HFFc6 (cell line): ENCODE measurements at regions not wholly inside any gene's neighbourhood (a gene's known extent, or its start where the extent isn't known, plus 50 kb on each side); places are given as distances from the start of the nearest gene placed in this dataset.

Experiments used
- DNase-seq: peaks from one replicate; pipeline ENCODE4 v3.0.0-alpha.2; 2018
- H3K27ac Mint-ChIP-seq: 2 replicates; pipeline ENCODE4 v1.8.0; 2020; ENCODE audit warnings: mild to moderate bottlenecking, mixed read lengths
- H3K27me3 Mint-ChIP-seq: 2 replicates; pipeline ENCODE4 v1.8.0; 2021; ENCODE audit warnings: mild to moderate bottlenecking, moderate library complexity, mixed read lengths; ENCODE audit not compliant: insufficient read depth
- H3K36me3 Mint-ChIP-seq: 2 replicates; pipeline ENCODE4 v1.8.0; 2021; ENCODE audit warnings: low read depth, mixed read lengths
- H3K4me1 Mint-ChIP-seq: 2 replicates; pipeline ENCODE4 v1.8.0; 2020; ENCODE audit warnings: low read depth, mixed read lengths
- H3K4me3 Mint-ChIP-seq: 2 replicates; pipeline ENCODE4 v1.8.0; 2020; ENCODE audit warnings: mild to moderate bottlenecking, moderate library complexity, mixed read lengths
- H3K9me3 Mint-ChIP-seq: 2 replicates; pipeline ENCODE4 v1.8.0; 2020; ENCODE audit warnings: mild to moderate bottlenecking, mixed read lengths
- TF ChIP-seq, protein P1 (sequence below): fragments of 200-600 bp; sonication (generic); IDR thresholded peaks from 2 replicates; pipeline ENCODE4 v1.5.0; 2021; ENCODE audit warnings: antibody characterized with exemption, mild to moderate bottlenecking

GRCh38 chr10:78812571-78813318 lies 256.0 kb upstream of the ZMIZ1 start:
- Mint-ChIP-seq H3K36me3 (no peaks in the 10 kb centered on the region), H3K4me1 (0 out of 2 replicates have a peak, but pooled peaks cover 6% of the 10 kb centered on the region), H3K27me3 (peaks cover 44% of the 10 kb centered on the region), H3K27ac (no peak overlapping the region), H3K4me3 (no peak overlapping the region), H3K9me3 (peaks cover 5% of the 10 kb centered on the region; the same call in 1 of the 2 replicates)
- TF ChIP-seq, protein P1, sequence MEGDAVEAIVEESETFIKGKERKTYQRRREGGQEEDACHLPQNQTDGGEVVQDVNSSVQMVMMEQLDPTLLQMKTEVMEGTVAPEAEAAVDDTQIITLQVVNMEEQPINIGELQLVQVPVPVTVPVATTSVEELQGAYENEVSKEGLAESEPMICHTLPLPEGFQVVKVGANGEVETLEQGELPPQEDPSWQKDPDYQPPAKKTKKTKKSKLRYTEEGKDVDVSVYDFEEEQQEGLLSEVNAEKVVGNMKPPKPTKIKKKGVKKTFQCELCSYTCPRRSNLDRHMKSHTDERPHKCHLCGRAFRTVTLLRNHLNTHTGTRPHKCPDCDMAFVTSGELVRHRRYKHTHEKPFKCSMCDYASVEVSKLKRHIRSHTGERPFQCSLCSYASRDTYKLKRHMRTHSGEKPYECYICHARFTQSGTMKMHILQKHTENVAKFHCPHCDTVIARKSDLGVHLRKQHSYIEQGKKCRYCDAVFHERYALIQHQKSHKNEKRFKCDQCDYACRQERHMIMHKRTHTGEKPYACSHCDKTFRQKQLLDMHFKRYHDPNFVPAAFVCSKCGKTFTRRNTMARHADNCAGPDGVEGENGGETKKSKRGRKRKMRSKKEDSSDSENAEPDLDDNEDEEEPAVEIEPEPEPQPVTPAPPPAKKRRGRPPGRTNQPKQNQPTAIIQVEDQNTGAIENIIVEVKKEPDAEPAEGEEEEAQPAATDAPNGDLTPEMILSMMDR: no peak
- DNase-seq: no peak

GRCh38 chr10:78813526-78813925 lies 255.2 kb upstream of the ZMIZ1 start:
- TF ChIP-seq, protein P1: no peak
- Mint-ChIP-seq H3K27me3 (peaks cover 49% of the 10 kb centered on the region), H3K36me3 (no peaks in the 10 kb centered on the region), H3K27ac (no peak overlapping the region), H3K4me1 (0 out of 2 replicates have a peak, but pooled peaks cover 6% of the 10 kb centered on the region), H3K9me3 (peaks cover 5% of the 10 kb centered on the region; the same call in 1 of the 2 replicates), H3K4me3 (no peak overlapping the region)
- no peak for DNase-seq

GRCh38 chr10:78813998-78814399 lies 254.8 kb upstream of the ZMIZ1 start:
- DNase-seq: no peak
- 0 out of 2 replicates have a peak, but pooled peaks cover 6% of the 10 kb centered on the region for H3K4me1 Mint-ChIP-seq
- H3K36me3 Mint-ChIP-seq: no peaks in the 10 kb centered on the region
- no peak overlapping the region for H3K4me3 Mint-ChIP-seq
- H3K27ac Mint-ChIP-seq: no peak overlapping the region
- peaks cover 5% of the 10 kb centered on the region; the same call in 1 of the 2 replicates for H3K9me3 Mint-ChIP-seq
- peaks cover 49% of the 10 kb centered on the region for H3K27me3 Mint-ChIP-seq
- TF ChIP-seq, protein P1: no peak

- TF ChIP-seq, protein P1: no peak
- Mint-ChIP-seq H3K36me3 (no peaks in the 10 kb centered on the region), H3K4me1 (0 out of 2 replicates have a peak, but pooled peaks cover 6% of the 10 kb centered on the region), H3K9me3 (peaks cover 5% of the 10 kb centered on the region; the same call in 1 of the 2 replicates), H3K4me3 (no peak overlapping the region), H3K27me3 (peaks cover 49% of the 10 kb centered on the region), H3K27ac (no peak overlapping the region)
- DNase-seq: no peak
Observed at GRCh38 chr10:78814407-78814806, 254.4 kb upstream of the ZMIZ1 start.

GRCh38 chr10:78815702-78816334 lies 252.9 kb upstream of the ZMIZ1 start:
- Mint-ChIP-seq H3K27ac (no peak overlapping the region), H3K9me3 (peaks cover 5% of the 10 kb centered on the region; the same call in 1 of the 2 replicates), H3K36me3 (no peaks in the 10 kb centered on the region), H3K27me3 (peaks cover 45% of the 10 kb centered on the region), H3K4me1 (0 out of 2 replicates have a peak, but pooled peaks cover 4% of the 10 kb centered on the region), H3K4me3 (no peak overlapping the region)
- DNase-seq: no peak
- TF ChIP-seq, protein P1: no peak
